ENCODE measurements at regions not wholly inside any gene's neighbourhood (a gene's known extent, or its start where the extent isn't known, plus 50 kb on each side); places are given as distances from the start of the nearest gene placed in this dataset.

DNA sequence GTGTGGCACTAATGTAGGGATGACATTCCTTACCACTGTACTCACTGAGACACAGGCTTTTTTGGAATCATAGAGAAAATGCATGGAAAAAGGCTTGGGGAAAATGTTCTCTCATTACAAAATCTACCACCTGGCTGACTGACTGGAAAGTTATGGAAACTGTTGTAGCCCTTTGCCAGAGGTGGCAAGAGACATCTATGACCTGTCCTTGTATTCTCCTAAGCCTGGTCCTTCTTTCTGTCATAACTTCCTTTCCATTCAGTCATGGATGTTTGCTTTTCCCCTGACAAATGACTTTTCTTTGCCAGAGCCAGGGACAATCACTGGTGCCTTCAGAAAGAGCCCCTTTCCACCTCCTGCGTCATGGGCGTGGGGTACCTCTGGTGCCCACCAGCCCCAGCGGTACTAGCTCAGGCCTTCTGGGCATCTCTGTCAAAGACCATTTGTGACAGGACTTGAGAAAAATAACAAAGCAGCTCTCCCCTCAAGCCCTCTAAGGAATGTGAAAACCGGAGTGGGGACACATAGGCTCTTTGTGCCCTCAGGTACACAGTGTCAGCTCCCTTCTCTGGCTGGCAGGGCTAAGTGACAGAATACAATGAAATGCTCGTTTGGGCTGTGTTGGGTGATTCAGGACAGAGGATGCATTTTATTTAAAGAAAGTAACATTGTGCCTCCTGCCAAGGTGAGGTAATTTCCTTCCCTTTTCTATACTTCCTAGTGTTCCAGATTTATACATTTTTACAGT lies 381.1 kb upstream of the RASGRP1 start:
- DNase-seq (ENCODE audit: low spot score): no peak
- TF ChIP-seq EZH2phosphoT487 (IDR thresholded peaks at IDR 0.05; ENCODE audit: borderline replicate concordance, low read depth, low read length): no peak
- TF ChIP-seq, protein P1, sequence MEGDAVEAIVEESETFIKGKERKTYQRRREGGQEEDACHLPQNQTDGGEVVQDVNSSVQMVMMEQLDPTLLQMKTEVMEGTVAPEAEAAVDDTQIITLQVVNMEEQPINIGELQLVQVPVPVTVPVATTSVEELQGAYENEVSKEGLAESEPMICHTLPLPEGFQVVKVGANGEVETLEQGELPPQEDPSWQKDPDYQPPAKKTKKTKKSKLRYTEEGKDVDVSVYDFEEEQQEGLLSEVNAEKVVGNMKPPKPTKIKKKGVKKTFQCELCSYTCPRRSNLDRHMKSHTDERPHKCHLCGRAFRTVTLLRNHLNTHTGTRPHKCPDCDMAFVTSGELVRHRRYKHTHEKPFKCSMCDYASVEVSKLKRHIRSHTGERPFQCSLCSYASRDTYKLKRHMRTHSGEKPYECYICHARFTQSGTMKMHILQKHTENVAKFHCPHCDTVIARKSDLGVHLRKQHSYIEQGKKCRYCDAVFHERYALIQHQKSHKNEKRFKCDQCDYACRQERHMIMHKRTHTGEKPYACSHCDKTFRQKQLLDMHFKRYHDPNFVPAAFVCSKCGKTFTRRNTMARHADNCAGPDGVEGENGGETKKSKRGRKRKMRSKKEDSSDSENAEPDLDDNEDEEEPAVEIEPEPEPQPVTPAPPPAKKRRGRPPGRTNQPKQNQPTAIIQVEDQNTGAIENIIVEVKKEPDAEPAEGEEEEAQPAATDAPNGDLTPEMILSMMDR (conservative IDR thresholded peaks at IDR 0.05; ENCODE audit: low read length): no peak
- Histone ChIP-seq H3K4me1 (ENCODE audit: insufficient read depth, low read length, poor library complexity, severe bottlenecking) (no peaks in the 10 kb centered on the region), H3K9me2 (ENCODE audit: insufficient read depth, low read length) (no peaks in the 10 kb centered on the region), H3K4me3 (ENCODE audit: low read depth, low read length, poor library complexity, severe bottlenecking) (no peak overlapping the region), H3K9me3 (ENCODE audit: low read length) (no peaks in the 10 kb centered on the region), H3K27ac (ENCODE audit: low read depth, low read length, poor library complexity, severe bottlenecking) (no peak overlapping the region), H3K79me2 (ENCODE audit: insufficient read depth, low read depth, low read length) (no peaks in the 10 kb centered on the region), H3K36me3 (ENCODE audit: insufficient read depth, low read length) (no peaks in the 10 kb centered on the region), H2AFZ (ENCODE audit: low read length) (no peak overlapping the region), H3K4me2 (ENCODE audit: low read length) (no peak overlapping the region), H4K20me1 (ENCODE audit: insufficient read depth, low read length) (no peaks in the 10 kb centered on the region)
- ChIA-PET POLR2A (no interaction called here), CTCF (ENCODE audit: unreplicated experiment) (no interaction called here)
- intact Hi-C loops (cut with micrococcal nuclease; ENCODE audit: unreplicated experiment): no loop called here
- no TSS peak for BruUV-seq (replicated peaks)

DNA sequence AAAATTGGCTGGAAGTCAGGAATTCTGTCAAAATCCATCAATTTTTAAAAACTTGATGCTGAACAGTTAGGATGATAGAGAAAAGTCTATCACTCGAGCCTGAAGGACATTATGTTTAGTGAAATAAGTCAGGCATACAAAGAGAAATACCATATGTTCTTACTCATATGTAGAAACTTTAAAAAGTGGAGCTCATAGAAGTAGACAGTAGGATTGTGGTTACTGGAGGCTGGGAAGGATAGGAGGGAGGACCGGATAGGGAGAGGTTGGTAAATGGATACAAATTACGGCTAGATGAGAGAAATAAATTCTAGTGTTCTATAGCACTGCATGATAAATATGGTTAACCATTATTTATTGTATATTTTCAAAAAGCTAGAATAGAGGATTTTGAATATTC lies 389.5 kb upstream of the RASGRP1 start:
- Histone ChIP-seq H3K4me2 (ENCODE audit: low read length) (no peak overlapping the region), H3K4me3 (ENCODE audit: low read depth, low read length, poor library complexity, severe bottlenecking) (no peak overlapping the region), H3K36me3 (ENCODE audit: insufficient read depth, low read length) (no peaks in the 10 kb centered on the region), H3K9me3 (ENCODE audit: low read length) (no peaks in the 10 kb centered on the region), H4K20me1 (ENCODE audit: insufficient read depth, low read length) (no peaks in the 10 kb centered on the region), H3K79me2 (ENCODE audit: insufficient read depth, low read depth, low read length) (no peaks in the 10 kb centered on the region), H2AFZ (ENCODE audit: low read length) (no peak overlapping the region), H3K27ac (ENCODE audit: low read depth, low read length, poor library complexity, severe bottlenecking) (no peak overlapping the region), H3K4me1 (ENCODE audit: insufficient read depth, low read length, poor library complexity, severe bottlenecking) (no peaks in the 10 kb centered on the region), H3K9me2 (ENCODE audit: insufficient read depth, low read length) (no peaks in the 10 kb centered on the region)
- TF ChIP-seq EZH2phosphoT487 (IDR thresholded peaks at IDR 0.05; ENCODE audit: borderline replicate concordance, low read depth, low read length): no peak
- TF ChIP-seq, protein P1 (conservative IDR thresholded peaks at IDR 0.05; ENCODE audit: low read length): no peak
- CTCF ChIA-PET (ENCODE audit: unreplicated experiment): no interaction called here
- intact Hi-C loops (cut with micrococcal nuclease; ENCODE audit: unreplicated experiment): no loop called here
- no peak for DNase-seq (ENCODE audit: low spot score)
- BruUV-seq (replicated peaks): no TSS peak
- POLR2A ChIA-PET: interaction anchor here (1.1 kb wide), 1 partner anchor 13 kb away, joined by 4 read pairs; no protein-coding TSS in a partner anchor

DNA sequence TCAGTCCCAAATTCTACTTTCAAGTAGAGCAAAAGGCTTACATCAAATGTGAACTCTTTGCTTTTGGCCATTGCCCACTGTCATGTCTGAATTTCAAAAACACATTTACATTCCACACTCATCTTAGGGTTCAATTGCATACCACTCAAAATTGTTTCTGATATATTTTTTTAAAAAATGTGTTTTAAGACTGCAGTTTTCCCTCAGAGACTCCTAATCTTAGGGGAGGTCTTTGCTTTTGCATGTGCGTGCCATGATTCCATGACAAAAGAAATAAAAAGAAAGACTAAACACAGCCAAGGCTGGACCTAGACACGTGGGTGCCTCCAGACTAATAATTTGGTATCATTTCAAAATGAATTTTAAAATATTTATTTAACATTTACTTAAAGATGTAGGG lies 396.8 kb upstream of the RASGRP1 start:
- Histone ChIP-seq H3K4me1 (ENCODE audit: insufficient read depth, low read length, poor library complexity, severe bottlenecking) (no peaks in the 10 kb centered on the region), H3K79me2 (ENCODE audit: insufficient read depth, low read depth, low read length) (no peaks in the 10 kb centered on the region), H3K36me3 (ENCODE audit: insufficient read depth, low read length) (no peaks in the 10 kb centered on the region), H3K4me2 (ENCODE audit: low read length) (no peak overlapping the region), H4K20me1 (ENCODE audit: insufficient read depth, low read length) (no peaks in the 10 kb centered on the region), H3K4me3 (ENCODE audit: low read depth, low read length, poor library complexity, severe bottlenecking) (no peak overlapping the region), H3K9me3 (ENCODE audit: low read length) (no peaks in the 10 kb centered on the region), H3K27ac (ENCODE audit: low read depth, low read length, poor library complexity, severe bottlenecking) (no peak overlapping the region), H3K9me2 (ENCODE audit: insufficient read depth, low read length) (no peaks in the 10 kb centered on the region), H2AFZ (ENCODE audit: low read length) (no peak overlapping the region)
- ChIA-PET CTCF (ENCODE audit: unreplicated experiment) (no interaction called here), POLR2A (no interaction called here)
- no peak for TF ChIP-seq EZH2phosphoT487 (IDR thresholded peaks at IDR 0.05; ENCODE audit: borderline replicate concordance, low read depth, low read length)
- TF ChIP-seq, protein P1 (conservative IDR thresholded peaks at IDR 0.05; ENCODE audit: low read length): no peak
- BruUV-seq (replicated peaks): no TSS peak
- no peak for DNase-seq (ENCODE audit: low spot score)
- intact Hi-C loops (cut with micrococcal nuclease; ENCODE audit: unreplicated experiment): no loop called here

Measured in OCI-LY7 (cell line).